HG03280 (cell line): ENCODE measurements at regions not wholly inside any gene's neighbourhood (a gene's known extent, or its start where the extent isn't known, plus 50 kb on each side); places are given as distances from the start of the nearest gene placed in this dataset.
"Not testable (repeated sequence)": the region's sequence is repeated elsewhere in the genome, so short reads cannot be mapped to it uniquely, and the experiment has no call there.

Experiments
- ATAC-seq: cut with Tn5 transposase; IDR thresholded peaks from one replicate; pipeline ENCODE4 v1.9.1; 2021; ENCODE audit warnings: mild to moderate bottlenecking, moderate library complexity; ENCODE audit not compliant: unreplicated experiment

DNA sequence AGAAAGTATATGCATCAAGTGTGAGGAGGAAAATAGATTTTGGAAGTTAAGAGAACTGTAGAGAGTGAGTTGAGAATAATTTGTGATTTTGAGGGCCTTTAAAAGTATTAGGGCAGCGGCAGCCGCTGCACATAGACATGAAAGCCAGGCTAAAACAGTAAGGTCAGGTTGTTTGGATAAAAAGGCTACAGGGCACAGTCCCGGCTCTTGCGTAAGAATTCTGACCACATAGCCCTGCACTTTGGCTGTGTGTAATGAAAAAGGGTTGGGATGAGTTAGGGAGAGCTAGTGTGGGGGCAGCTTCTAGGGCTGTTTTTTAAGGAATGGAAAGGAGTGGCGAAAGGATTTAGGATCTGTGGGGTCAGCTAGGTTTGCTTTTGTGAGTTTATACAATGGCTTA lies 130.8 kb downstream of the CCDC71L start:
- ATAC-seq: not testable (repeated sequence)

DNA sequence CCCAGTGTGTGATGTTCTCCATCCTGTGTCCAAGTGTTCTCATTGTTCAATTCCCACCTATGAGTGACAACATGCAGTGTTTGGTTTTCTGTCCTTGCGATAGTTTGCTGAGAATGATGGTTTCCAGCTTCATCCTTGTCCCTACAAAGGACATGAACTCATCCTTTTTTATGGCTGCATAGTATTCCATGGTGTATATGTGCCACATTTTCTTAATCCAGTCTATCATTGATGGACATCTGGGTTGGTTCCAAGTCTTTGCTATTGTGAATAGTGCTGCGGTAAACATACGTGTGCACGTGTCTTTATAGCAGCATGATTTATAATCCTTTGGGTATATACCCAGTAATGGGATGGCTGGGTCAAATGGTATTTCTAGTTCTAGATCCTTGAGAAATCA lies 134.3 kb downstream of the CCDC71L start:
- not testable (repeated sequence) for ATAC-seq

DNA sequence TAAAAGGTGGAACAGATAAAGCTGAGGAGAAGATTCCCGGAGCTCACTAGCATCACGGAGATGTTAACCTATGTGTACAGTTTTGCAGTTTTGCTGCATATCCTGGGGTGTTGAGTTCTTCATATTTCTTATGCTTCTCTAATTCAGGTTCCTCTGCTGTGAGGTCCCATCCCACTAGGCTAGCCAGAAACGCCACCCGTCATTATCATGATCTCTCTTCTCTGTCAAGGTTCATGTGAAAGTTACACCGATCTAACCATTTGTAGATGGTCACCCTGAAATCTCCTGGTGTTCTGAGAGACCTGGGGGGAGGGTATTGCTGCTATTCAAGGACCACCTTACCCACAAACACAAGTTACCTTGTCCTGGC lies 136.3 kb downstream of the CCDC71L start:
- no peak for ATAC-seq

DNA sequence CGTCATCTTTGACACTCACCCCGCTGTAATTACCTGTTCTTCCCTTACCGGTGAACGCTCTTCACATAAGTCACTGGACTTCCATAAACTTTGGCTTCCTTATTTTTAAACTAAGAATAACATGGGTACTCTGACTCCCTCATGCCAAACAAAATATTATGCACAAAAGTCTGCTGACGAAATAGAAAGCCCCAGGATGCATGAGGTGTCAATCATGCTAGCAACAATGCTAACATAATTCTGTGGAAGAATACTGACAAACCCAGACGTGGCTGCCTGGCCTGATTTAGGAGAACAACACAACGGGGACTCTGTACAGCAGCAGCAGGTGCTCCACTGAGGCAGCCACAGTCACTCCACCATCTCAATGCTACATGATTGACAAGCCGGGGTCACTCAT lies 137.5 kb downstream of the CCDC71L start:
- ATAC-seq: no peak

DNA sequence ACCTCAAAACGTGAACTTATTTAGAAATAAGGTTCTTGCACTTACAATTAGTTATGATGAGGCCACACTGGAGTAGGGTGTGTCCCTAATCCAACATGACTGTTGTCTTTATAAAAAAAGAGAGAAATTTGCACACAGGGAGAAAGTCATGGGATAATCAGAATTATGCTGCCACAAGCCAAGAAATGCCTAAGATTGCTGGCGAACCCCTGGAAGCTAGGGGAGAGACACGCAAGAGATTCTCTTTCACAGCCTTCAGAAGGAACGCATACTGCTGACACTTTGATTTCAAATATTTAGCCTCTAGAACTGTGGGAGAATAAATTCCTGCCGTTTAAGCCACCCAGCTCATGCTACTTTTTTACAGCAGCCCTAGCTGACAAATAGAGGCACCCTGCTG lies 138.3 kb downstream of the CCDC71L start:
- no peak for ATAC-seq

DNA sequence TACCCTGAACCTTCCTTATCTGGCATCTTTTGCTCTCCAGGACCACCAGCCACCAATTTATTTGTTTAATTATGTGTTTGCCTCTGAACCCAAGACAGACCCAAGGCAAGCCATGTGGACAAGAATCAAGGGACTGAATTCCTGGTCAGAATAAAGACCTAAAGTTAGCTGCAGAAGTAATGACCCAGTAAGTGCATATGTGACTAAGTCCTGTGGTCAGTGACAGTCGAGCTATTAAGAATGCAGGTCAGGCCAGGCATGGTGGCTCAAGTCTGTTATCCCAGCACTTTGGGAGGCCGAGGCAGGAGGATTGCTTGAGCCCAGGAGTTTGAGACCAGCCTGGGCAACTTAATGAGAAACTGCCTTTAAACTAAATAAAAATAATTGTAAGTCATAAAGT lies 139.4 kb downstream of the CCDC71L start:
- no peak for ATAC-seq

DNA sequence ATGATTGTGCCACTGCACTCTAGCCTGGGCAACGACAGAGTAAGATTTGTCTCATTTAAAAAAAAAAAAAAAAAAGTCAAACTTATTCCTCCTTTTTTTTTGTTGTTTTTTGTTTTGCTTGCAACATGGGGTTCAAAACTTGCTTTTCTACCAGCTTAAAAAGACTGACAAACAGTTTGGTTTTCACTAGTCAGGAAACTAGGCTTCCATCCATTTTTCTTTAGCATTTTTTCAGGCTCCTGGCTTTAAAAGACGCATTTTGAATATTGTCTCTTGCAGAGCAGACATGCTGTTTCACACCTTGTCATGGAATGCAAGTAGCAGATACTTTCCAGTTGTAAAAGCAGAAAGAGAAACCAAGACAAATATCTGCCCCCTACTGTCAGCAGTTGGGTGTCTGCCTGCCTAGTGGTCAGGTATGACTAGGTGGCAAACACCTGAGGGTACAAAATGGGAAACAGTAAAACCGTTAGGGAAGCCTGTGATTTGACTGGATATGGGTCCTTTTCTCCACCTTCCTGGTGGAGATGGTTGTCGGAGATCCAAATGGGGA lies 139.9 kb downstream of the CCDC71L start:
- ATAC-seq: no peak

DNA sequence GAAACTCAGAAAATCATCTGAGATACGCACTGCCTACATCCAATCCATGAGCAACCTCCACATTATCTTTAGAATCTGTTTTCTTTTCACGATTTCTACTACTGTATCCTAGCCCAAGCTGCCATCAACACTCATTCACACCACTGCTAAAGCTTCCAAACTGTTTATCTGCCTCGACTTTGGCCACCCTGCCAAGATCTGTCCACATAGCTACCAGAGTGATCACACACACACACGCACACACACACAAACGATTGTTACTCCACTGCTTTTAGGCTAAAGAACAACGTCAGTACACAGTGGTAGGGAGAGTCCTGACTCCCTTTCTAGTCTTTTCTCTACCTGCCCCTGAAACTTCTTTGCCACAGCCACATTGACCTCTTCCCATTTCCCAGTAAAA lies 142.0 kb downstream of the CCDC71L start:
- ATAC-seq: no peak

DNA sequence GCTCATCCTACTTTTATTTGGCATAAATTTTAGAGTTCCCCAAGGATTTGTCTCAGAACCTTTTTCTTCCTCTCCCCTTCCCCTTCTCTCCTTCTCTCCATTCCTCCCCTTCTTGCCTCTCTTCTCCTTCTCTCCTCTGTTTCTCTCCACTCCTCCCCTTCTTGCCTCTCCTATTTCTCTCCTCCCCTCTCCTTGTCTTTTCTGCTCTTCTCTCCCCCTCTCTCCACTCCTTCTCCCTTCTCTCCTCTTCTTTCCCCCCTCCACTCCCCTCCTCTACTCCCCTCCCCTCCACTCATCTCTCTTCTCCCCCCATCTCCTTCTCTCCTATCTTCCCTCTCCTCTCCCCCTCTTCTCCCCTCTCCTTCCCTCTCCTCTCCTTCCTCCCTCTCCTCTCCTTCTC lies 142.7 kb downstream of the CCDC71L start:
- no peak for ATAC-seq

DNA sequence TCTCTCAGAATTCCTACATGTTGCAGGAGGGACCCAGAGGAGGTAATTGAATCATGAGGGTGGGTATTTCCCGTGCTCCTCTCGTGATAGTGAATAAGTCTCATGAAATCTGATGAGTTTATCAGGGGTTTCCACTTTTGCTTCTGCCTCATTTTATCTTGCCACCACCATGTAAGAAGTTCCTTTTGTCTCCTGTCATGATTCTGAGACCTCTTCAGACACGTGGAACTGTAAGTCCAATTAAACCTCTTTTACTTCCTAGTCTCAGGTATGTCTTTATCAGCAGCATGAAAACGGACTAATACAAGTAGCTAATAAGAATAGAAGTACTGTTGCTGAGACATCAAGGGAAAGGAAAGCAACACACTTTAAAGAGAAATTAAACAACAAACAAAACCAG lies 143.4 kb downstream of the CCDC71L start:
- ATAC-seq: no peak

DNA sequence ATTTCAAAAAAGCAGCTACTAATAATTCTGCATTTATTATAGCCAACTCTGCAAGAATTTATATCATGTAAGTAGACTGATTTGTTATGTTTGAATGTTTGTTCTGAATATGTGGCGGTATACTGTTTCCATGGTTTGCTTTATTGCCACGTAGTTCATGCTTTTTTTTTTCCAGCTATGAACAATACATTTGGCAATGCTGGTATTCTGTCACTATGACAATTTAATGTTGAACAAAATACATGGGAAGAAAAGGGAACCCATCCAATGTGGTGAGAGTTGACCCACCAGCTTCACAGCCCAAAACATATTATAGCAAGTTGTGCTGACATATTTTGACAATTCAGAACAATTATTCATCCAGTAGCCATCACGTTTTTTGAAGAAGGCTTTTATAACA lies 145.6 kb downstream of the CCDC71L start:
- no peak for ATAC-seq

DNA sequence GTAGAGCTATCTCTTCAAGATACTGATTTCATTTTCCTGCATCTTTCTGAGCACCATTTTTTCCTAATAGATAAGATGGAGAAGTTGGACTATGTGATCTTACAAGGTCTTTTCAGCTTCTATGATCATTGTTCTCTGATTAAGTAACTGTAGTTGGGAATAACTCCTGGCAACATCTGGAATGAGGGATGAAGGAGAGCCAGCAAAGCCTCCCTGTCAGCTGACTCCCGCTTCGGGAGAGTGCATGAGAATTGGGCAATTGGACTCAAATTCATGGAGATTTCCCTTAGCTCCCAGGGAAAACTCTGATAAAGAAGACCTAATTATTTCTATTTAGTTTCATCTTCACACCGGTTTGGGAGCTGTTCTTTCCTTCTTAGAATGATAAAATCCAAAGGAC lies 146.1 kb downstream of the CCDC71L start:
- no peak for ATAC-seq

DNA sequence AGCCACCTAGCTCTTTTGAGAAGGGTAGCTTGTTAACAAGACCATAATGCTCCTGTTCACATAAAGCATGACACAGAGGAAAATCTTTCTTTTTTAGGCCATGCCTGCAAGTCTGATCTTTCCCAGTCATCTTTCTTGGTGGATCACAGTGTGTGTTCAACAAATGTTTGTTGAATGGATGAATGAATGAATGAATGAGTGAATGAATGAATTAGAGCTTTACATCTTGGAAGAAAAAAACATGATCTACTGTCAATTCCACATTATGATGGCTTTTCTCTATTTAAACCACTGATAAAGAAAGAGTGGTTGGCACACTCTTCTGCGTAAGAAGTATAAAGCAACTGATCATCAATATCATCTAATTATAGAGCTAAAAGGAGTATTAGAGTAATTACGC lies 148.7 kb downstream of the CCDC71L start:
- ATAC-seq: no peak

DNA sequence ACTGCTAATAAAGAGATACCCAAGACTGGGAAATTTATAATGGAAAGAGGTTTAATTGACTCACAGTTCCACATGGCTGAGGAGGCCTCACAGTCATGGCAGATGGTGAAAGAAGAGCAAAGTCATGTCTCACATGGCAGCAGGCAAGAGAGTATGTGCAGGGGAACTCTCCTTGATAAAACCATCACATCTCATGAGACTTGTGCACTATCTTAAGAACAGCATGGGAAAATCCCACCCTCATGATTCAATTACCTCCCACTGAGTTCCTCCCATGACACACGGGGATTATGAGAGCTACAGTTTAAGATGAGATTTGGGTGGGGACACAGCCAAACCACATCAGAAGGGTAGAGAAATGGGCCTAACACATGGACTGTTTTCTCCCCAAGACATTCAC lies 156.3 kb downstream of the CCDC71L start:
- no peak for ATAC-seq

DNA sequence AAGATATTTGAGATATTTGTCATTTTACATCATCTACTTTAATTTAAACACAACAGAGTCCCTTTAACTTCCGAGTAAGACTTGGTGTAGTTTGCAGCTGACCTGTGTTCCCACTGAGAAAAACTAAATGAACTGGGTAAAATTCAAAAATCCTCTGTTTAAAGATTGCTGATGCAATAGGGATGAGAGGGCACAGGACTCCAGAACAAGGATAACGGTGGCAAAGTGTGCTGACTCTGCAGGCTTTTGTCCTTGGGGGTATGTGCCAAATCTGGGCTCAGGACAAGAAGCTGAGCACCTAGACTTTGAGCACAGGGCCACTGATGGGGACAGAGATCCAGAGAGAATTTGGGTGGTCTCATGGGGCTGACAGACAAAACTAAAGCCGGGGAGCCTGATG lies 156.8 kb downstream of the CCDC71L start:
- no peak for ATAC-seq

DNA sequence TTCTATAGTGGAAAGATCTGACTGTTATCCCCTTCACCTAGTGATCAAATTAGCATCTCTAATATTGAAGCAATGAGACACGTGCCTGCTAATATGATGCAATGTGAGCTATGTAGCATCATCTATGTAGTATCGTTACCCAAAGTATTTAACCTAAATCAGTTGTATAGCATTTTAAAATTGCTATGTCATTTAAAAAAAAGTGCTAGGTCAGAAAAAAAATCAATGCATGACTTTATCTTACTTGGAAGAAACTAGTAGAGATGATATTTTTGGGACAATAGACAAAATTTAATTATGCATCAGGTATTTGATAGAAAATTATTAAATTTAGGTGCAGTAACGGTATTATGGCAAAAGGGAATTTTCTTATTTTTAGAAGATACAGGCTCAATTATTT lies 157.3 kb downstream of the CCDC71L start:
- no peak for ATAC-seq

DNA sequence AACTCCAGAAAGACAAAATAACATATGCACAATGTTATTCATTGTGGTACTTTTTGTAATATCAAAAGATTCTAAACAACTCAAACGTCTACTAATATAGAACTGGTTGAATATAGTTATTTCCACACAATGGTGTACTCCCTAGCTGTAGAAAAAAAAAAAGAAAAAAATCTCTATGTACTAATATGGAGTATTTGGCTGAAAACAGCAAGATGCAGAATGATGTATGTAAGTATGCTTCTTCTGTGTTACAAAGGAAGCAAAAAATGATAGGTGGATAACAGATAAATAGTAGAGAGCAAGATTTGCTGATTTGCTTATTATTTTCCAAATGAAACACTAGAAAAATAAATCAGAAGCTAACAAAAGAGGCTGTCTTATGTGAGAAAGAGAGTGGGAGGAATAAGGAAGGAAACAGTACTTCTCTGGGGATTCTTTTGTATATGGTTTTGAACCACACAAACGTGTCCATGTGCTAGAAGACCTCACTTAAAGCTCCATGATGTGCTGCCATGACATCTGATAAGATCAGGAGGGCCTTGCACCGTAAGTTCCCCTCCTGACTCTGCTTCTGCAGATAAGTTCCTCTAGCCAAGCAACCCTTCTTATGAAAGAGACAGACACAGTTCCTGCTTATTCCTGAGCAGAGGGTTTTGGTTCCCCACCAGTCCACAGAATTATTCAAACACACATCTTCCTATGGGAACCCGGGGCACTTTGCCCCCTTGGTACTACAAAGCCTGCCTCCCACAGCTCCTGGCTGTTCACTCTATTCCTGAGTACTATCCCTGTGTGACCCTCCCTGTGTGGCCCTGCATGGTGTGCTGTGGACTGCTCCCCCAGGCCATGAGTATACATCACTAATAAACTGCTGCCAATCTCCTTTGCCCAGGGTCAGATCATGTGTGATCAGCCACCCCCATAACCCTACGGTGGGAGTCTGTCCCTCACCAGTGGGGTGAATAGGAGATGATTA lies 159.1 kb downstream of the CCDC71L start:
- ATAC-seq: no peak

DNA sequence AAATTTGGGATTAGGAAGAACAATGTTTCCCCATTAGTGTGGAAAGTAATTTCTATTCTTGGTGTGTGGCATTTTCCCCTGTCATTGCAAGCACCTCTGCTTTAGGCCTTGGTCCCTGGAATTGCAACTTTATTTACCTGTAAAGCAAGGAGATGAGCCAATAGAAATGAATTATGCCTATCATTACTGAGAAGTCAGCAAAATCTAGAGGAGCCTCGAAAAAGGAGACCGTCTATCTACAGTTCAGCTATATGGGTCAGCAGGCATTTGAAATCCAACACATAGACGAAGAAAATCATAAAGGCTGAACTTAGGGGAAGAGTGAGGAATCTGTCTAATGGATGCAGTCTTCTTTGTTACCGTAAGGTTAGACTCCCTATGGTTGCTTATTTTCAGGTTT lies 161.1 kb downstream of the CCDC71L start:
- no peak for ATAC-seq

DNA sequence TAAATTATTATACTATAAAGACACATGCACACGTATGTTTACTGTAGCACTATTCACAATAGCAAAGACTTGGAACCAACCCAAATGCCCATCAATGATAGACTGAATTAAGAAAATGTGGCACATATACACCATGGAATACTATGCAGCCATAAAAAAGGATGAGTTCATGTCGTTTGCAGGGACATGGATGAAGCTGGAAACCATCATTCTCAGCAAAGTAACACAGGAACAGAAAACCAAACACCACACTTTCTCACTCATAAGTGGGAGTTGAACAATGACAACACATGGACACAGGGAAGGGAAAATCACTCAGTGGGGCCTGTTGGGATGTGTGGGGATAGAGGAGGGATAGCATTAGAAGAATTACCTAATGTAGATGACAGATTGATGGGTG lies 163.0 kb downstream of the CCDC71L start:
- not testable (repeated sequence) for ATAC-seq

DNA sequence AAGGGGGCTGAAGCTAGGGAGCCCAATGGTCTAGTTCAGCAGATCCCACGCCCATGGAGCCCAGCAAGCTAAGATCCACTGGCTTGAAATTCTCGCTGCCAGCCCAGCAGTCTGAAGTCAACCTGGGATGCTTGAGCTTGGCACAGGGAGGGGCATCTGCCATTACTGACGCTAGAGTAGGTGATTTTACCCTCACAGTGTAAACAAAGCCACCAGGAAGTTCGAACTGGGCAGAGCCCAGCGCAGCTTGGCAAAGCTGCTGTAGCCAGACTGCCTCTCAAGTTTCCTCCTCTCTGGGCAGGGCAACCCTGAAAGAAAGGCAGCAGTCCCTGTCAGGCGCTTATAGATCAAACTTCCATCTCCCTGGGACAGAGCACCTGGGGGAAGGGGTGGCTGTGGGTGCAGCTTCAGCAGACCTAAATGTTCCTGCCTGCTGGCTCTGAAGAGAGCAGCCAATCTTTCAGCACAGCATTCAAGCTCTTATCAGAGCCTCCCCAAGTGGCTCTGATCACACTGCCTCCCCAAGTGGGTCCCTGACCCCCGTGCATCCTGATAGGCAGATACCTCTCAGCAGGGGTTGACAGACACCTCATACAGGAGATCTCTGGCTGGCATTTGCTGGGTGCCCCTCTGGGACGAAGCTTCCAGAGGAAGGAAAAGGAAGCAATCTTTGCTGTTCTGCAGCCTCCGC lies 167.8 kb downstream of the CCDC71L start:
- ATAC-seq: no peak

DNA sequence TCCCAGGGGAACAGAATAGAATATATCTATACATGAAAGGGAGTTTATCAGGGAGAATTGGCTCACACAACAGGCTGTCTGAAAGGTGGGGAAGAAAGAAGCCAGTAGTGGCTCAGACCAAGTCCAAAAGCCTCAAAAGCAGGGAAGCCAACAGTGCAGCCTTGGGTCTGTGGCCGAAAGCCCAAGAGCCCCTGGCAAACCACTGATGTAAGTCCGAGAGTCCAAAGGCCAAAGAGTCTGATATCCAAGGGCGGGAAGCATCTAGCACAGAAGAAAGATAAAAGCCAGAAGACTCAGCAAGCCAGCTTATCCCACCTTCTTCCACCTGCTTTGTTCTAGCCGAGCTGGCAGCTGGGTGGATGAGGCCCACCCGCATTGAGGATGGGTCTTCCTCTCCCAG lies 172.5 kb downstream of the CCDC71L start:
- ATAC-seq: no peak

DNA sequence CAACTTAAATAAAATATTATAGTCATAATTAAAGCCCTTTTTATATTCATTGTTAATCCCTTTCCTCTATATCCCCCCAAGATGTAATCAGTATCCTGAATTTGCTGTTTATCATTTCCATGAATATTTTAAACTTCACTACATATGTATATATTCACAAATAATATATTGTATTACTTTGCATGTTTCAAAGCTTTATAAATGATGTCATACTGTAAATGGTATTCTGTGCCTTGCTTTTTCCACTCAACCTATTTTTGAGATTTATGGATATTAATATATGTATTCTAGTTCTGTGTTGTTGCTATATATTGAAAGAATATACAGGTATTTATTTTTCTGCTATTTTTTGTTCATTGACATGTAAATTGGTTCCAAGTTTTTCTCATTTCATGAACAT lies 173.1 kb downstream of the CCDC71L start:
- ATAC-seq: no peak
